H1 (cell line): ENCODE measurements at regions not wholly inside any gene's neighbourhood (a gene's known extent, or its start where the extent isn't known, plus 50 kb on each side); places are given as distances from the start of the nearest gene placed in this dataset.

Source experiments
- CTCF ChIA-PET: fragments of 300-600 bp; sonication (Branson Sonifier 250); formaldehyde crosslinking; loops from one replicate; lab custom pipeline; 2021; ENCODE audit not compliant: partially characterized antibody; lab: Charles Lee
- POLR2A ChIA-PET: fragments of 300-600 bp; sonication (Branson Sonifier 250); formaldehyde crosslinking; loops from one replicate; lab custom pipeline; 2021; ENCODE audit warnings: inconsistent platforms; ENCODE audit not compliant: partially characterized antibody; lab: Charles Lee
- DNase-seq, 2 experiments: peaks; one replicate each; pipeline versions ENCODE4 v3.0.0 to v3.0.0-alpha.2; 2010 to 2022; ENCODE audit warnings: low spot score in 2 of 2, low read depth in 1 of 2, mixed read lengths in 1 of 2
- FAIRE-seq: peaks from 2 replicates; lab custom pipeline; 2011; peaks lifted over from hg19 to GRCh38; lab: Jason Lieb, UNC
- H2AFZ ChIP-seq: 2 replicates; pipeline ENCODE4 v1.8.1; 2012; ENCODE audit warnings: low read length, inconsistent platforms
- H2AK5ac ChIP-seq: 2 replicates; pipeline ENCODE4 v1.6.1; 2013; ENCODE audit warnings: low read depth, low read length
- H2BK120ac ChIP-seq: replicated peaks from 2 replicates; pipeline ENCODE3; 2013; ENCODE audit warnings: low read depth, low read length, inconsistent platforms
- H2BK12ac ChIP-seq: 2 replicates; pipeline ENCODE4 v1.6.1; 2013; ENCODE audit warnings: low read depth, low read length
- H2BK15ac ChIP-seq: 2 replicates; pipeline ENCODE4 v1.6.1; 2013; ENCODE audit warnings: low read length
- H2BK20ac ChIP-seq: 2 replicates; pipeline ENCODE4 v1.6.1; 2013; ENCODE audit warnings: low read length
- H2BK5ac ChIP-seq: 2 replicates; pipeline ENCODE4 v1.6.1; 2013; ENCODE audit warnings: low read depth, low read length
- H3K14ac ChIP-seq: 2 replicates; pipeline ENCODE4 v1.6.1; 2013; ENCODE audit warnings: inconsistent platforms; ENCODE audit not compliant: insufficient read length
- H3K18ac ChIP-seq: 2 replicates; pipeline ENCODE4 v1.6.1; 2013; ENCODE audit warnings: low read length; ENCODE audit errors: extremely low read depth
- H3K23ac ChIP-seq: 2 replicates; pipeline ENCODE4 v1.6.1; 2013; ENCODE audit warnings: inconsistent platforms; ENCODE audit not compliant: insufficient read length
- H3K23me2 ChIP-seq: 2 replicates; pipeline ENCODE4 v1.6.1; 2013; ENCODE audit warnings: low read depth, low read length
- H3K27ac ChIP-seq: 2 replicates; pipeline ENCODE4 v1.6.1; 2011; ENCODE audit warnings: low read depth, low read length, inconsistent platforms
- H3K27me3 ChIP-seq, 4 experiments: replicated peaks in 1 of 4; 1 replicate in 1 of 4; 2 replicates in 3 of 4; pipeline versions ENCODE4 v1.6.1 to v1.8.1; 2011 to 2013; ENCODE audit warnings: low read length in 3 of 4, mild to moderate bottlenecking in 3 of 4, inconsistent platforms in 2 of 4, mixed read lengths in 2 of 4, moderate library complexity in 1 of 4; ENCODE audit not compliant: control insufficient read depth in 3 of 4, insufficient read depth in 3 of 4; ENCODE audit errors: extremely low read depth in 1 of 4
- H3K36me3 ChIP-seq, 4 experiments: 2 replicates each; pipeline versions ENCODE4 v1.6.1 to v1.8.1; 2011 to 2013; ENCODE audit warnings: mild to moderate bottlenecking in 4 of 4, low read length in 3 of 4, moderate library complexity in 2 of 4, control low read depth in 1 of 4, inconsistent platforms in 1 of 4; ENCODE audit not compliant: insufficient read depth in 4 of 4, control insufficient read depth in 2 of 4
- H3K4ac ChIP-seq: replicated peaks from 2 replicates; pipeline ENCODE3; 2013; ENCODE audit warnings: low read length, low read depth, mixed read lengths, inconsistent platforms; ENCODE audit not compliant: insufficient read length
- H3K4me1 ChIP-seq, 4 experiments: replicated peaks in 1 of 4; 1 replicate in 1 of 4; 2 replicates in 3 of 4; pipeline versions ENCODE4 v1.6.1 to v1.8.1; 2011 to 2013; ENCODE audit warnings: low read length in 3 of 4, inconsistent platforms in 2 of 4, mixed read lengths in 1 of 4; ENCODE audit not compliant: insufficient read depth in 4 of 4, control insufficient read depth in 3 of 4
- H3K4me2 ChIP-seq, 2 experiments: 2 replicates each; pipeline versions ENCODE4 v1.6.1 to v1.8.1; 2011 to 2013; ENCODE audit warnings: low read depth in 2 of 2, low read length in 2 of 2, control low read depth in 1 of 2, inconsistent platforms in 1 of 2, mild to moderate bottlenecking in 1 of 2; ENCODE audit not compliant: insufficient read depth in 1 of 2
- H3K4me3 ChIP-seq, 4 experiments: fragments of 200-600, 300-600 bp in 1 of 4; sonication (generic), shearing (Covaris generic), sonication (Bioruptor Twin) in 1 of 4; 2 replicates each; pipeline versions ENCODE4 v1.5.1 to v1.8.1; 2011 to 2016; ENCODE audit warnings: low read length in 4 of 4, low read depth in 3 of 4, control low read depth in 2 of 4, inconsistent platforms in 2 of 4, mild to moderate bottlenecking in 2 of 4, mixed read lengths in 1 of 4, moderate library complexity in 1 of 4; ENCODE audit not compliant: insufficient read depth in 2 of 4; ENCODE audit errors: extremely low read depth in 1 of 4
- H3K56ac ChIP-seq: replicated peaks from 2 replicates; pipeline ENCODE3; 2013; ENCODE audit warnings: low read depth, mild to moderate bottlenecking, mixed read lengths, low read length, inconsistent platforms; ENCODE audit not compliant: insufficient read length
- H3K79me1 ChIP-seq: 2 replicates; pipeline ENCODE4 v1.6.1; 2013; ENCODE audit warnings: low read depth, low read length, control low read depth
- H3K79me2 ChIP-seq, 2 experiments: 2 replicates each; pipeline versions ENCODE4 v1.6.1 to v1.8.1; 2012 to 2013; ENCODE audit warnings: low read length in 2 of 2, mild to moderate bottlenecking in 2 of 2, inconsistent platforms in 1 of 2; ENCODE audit not compliant: insufficient read depth in 2 of 2, control insufficient read depth in 1 of 2
- H3K9ac ChIP-seq, 4 experiments: replicated peaks in 1 of 4; 1 replicate in 1 of 4; 2 replicates in 3 of 4; pipeline versions ENCODE4 v1.6.1 to v1.8.1; 2011 to 2013; ENCODE audit warnings: low read depth in 3 of 4, low read length in 3 of 4, control low read depth in 2 of 4, mild to moderate bottlenecking in 2 of 4, moderate library complexity in 2 of 4, inconsistent platforms in 1 of 4; ENCODE audit errors: extremely low read depth in 1 of 4
- H3K9me3 ChIP-seq, 2 experiments: 2 replicates each; pipeline versions ENCODE4 v1.6.1 to v1.8.1; 2012 to 2013; ENCODE audit warnings: mild to moderate bottlenecking in 2 of 2, moderate library complexity in 2 of 2, control low read depth in 1 of 2, inconsistent platforms in 1 of 2, low read depth in 1 of 2, low read length in 1 of 2, mixed read lengths in 1 of 2; ENCODE audit not compliant: insufficient read depth in 2 of 2
- H4K20me1 ChIP-seq, 2 experiments: replicated peaks in 1 of 2; 2 replicates each; pipeline versions ENCODE3 to v1.8.1; 2011 to 2013; ENCODE audit warnings: inconsistent platforms in 2 of 2, low read length in 2 of 2, mild to moderate bottlenecking in 1 of 2; ENCODE audit not compliant: insufficient read depth in 2 of 2, control insufficient read depth in 1 of 2
- H4K5ac ChIP-seq: 2 replicates; pipeline ENCODE4 v1.6.1; 2013; ENCODE audit warnings: low read length, low read depth, mixed read lengths, inconsistent platforms; ENCODE audit not compliant: insufficient read length
- H4K8ac ChIP-seq: 2 replicates; pipeline ENCODE4 v1.8.0; 2013; ENCODE audit warnings: mild to moderate bottlenecking, moderate library complexity, low read length, inconsistent platforms; ENCODE audit not compliant: insufficient read depth; ENCODE audit errors: extremely low read depth
- H4K91ac ChIP-seq: replicated peaks from 2 replicates; pipeline ENCODE3; 2013; ENCODE audit warnings: low read length, mixed read lengths, inconsistent platforms; ENCODE audit not compliant: insufficient read length
- BRCA1 ChIP-seq: IDR thresholded peaks from 2 replicates; pipeline ENCODE4 v1.6.1; 2012; ENCODE audit warnings: low read depth, low read length, improper control_type of control experiment
- CHD1 ChIP-seq: IDR thresholded peaks from 2 replicates; pipeline ENCODE4 v1.6.1; 2012; ENCODE audit warnings: low read depth, low read length, improper control_type of control experiment
- EGR1 ChIP-seq: IDR thresholded peaks from 2 replicates; pipeline ENCODE4 v1.6.1; 2011; ENCODE audit warnings: low read depth, low read length, borderline replicate concordance
- FOSL1 ChIP-seq: IDR thresholded peaks from 2 replicates; pipeline ENCODE4 v1.6.1; 2011; ENCODE audit warnings: mild to moderate bottlenecking, low read depth, low read length, moderate library complexity; ENCODE audit not compliant: insufficient read depth
- KDM4A ChIP-seq: IDR thresholded peaks from one replicate; pipeline ENCODE4 v1.7.1; 2012; ENCODE audit warnings: low read depth, mild to moderate bottlenecking, moderate library complexity, low read length, inconsistent platforms; ENCODE audit not compliant: severe bottlenecking
- KDM5A ChIP-seq: fragments of 200-600 bp; IDR thresholded peaks from 2 replicates; pipeline ENCODE4 v1.7.1; 2012; ENCODE audit warnings: mild to moderate bottlenecking, low read length, inconsistent platforms, mixed read lengths
- NANOG ChIP-seq: IDR thresholded peaks from 2 replicates; pipeline ENCODE4 v1.6.1; 2011; ENCODE audit warnings: low read length, low read depth, mild to moderate bottlenecking, inconsistent platforms; ENCODE audit not compliant: insufficient read depth, poor library complexity, severe bottlenecking
- POLR2AphosphoS5 ChIP-seq: IDR thresholded peaks from 2 replicates; pipeline ENCODE4 v1.6.1; 2011; ENCODE audit warnings: low read depth, low read length
- RBBP5 ChIP-seq: IDR thresholded peaks from 2 replicates; pipeline ENCODE4 v1.7.1; 2012; ENCODE audit warnings: low read depth, mild to moderate bottlenecking, inconsistent platforms, low read length, moderate library complexity, borderline replicate concordance
- RNF2 ChIP-seq: fragments of 200-900, 300-1000 bp; sonication (generic); IDR thresholded peaks from 2 replicates; pipeline ENCODE4 v1.7.1; 2016; ENCODE audit warnings: borderline replicate concordance, low read depth, mild to moderate bottlenecking, antibody characterized with exemption, low read length; ENCODE audit not compliant: poor library complexity, severe bottlenecking; ENCODE audit errors: missing control alignments
- SP4 ChIP-seq: IDR thresholded peaks from 2 replicates; pipeline ENCODE4 v1.6.1; 2012; ENCODE audit warnings: low read length, inconsistent platforms
- SUZ12 ChIP-seq: fragments of 200-600 bp; sonication (generic); IDR thresholded peaks from 2 replicates; pipeline ENCODE4 v1.6.1; 2012; ENCODE audit warnings: mild to moderate bottlenecking, inconsistent platforms, low read length, moderate library complexity, mixed read lengths
- TAF1 ChIP-seq: IDR thresholded peaks from 2 replicates; pipeline ENCODE4 v1.6.1; 2011; ENCODE audit warnings: mild to moderate bottlenecking, low read depth, low read length
- WGBS, 2 experiments: shearing (Covaris generic) in 1 of 2; methylation state at CpG; one replicate each; pipeline versions ENCODE4 v1.1.6 to v1.1.7; 2013 to 2015; ENCODE audit warnings: low lambda C conversion rate in 2 of 2, mixed read lengths in 2 of 2, inconsistent platforms in 1 of 2, low coverage in 1 of 2, missing lambda C conversion rate in 1 of 2; ENCODE audit not compliant: insufficient replicate concordance in 2 of 2, insufficient coverage in 1 of 2, insufficient read length in 1 of 2; ENCODE audit errors: extremely low coverage in 1 of 2, missing lambda C conversion rate in 1 of 2; 5-methylcytosine and 5-hydroxymethylcytosine counted together
- TF ChIP-seq, protein P1 (sequence below): IDR thresholded peaks from 2 replicates; pipeline ENCODE4 v1.6.1; 2011; ENCODE audit warnings: low read depth, mild to moderate bottlenecking, low read length; ENCODE audit not compliant: insufficient read depth

DNA sequence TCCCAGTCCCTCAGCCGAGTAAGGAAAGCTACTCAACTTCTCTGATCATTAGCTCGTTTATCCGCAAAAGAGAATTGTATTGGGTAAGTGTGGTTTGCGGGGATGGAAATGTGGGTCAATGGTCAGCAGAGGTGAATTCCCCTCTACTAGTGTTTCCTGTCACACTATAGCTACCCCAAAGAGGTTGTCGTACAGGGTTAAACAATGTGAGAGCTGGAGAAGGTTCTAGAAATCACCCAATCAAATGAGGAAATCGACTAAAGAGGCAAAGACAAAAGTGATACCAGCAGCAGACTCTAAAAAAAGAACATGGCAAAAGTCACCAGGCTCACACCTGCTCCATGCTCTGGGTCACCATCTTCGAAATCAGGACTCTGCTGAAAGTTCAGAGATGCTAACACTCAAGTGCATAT lies 144.7 kb upstream of the ITGA4 start:
- no peak overlapping the region for H3K4me3 ChIP-seq
- no peak overlapping the region for H3K4ac ChIP-seq
- ChIA-PET POLR2A (interaction anchor here (1.5 kb wide), 1 partner anchor 8 kb away, joined by 6 read pairs; no protein-coding TSS in a partner anchor), CTCF (interaction anchor here (0.6 to 1.6 kb wide), 4 partner anchors 12 to 1022 kb away, joined by 3 to 4 read pairs (median 3); partner anchors contain the start of gene ITGA4)
- WGBS, 2 experiments: 85% methylated on average over 7 of the region's 7 CpGs; no CpG with 5 or more reads in 1 of the 2 experiments
- H3K27me3 ChIP-seq: no peaks in the 10 kb centered on the region
- no peak overlapping the region for H3K23ac ChIP-seq
- peak overlapping the region; percentile 28; the same call in 1 of the 2 replicates for H2AFZ ChIP-seq
- no peak overlapping the region for H2BK5ac ChIP-seq
- H4K91ac ChIP-seq: no peak overlapping the region
- H3K79me2 ChIP-seq: no peaks in the 10 kb centered on the region
- H3K9me3 ChIP-seq: no peaks in the 10 kb centered on the region
- H3K9ac ChIP-seq: no peak overlapping the region
- H2BK15ac ChIP-seq: no peak overlapping the region
- no peak overlapping the region for H3K27ac ChIP-seq
- DNase-seq: no peak
- no peaks in the 10 kb centered on the region for H3K4me1 ChIP-seq
- H3K23me2 ChIP-seq: no peaks in the 10 kb centered on the region
- no peak overlapping the region for H3K4me2 ChIP-seq
- H2BK12ac ChIP-seq: no peak overlapping the region
- no peaks in the 10 kb centered on the region for H3K36me3 ChIP-seq
- no peak overlapping the region for H3K18ac ChIP-seq
- H4K5ac ChIP-seq: no peak overlapping the region
- no peaks in the 10 kb centered on the region for H4K20me1 ChIP-seq
- no peak for FAIRE-seq
- H3K14ac ChIP-seq: no peak overlapping the region
- H3K79me1 ChIP-seq: no peaks in the 10 kb centered on the region
- H4K8ac ChIP-seq: no peak overlapping the region
- no peak overlapping the region for H2BK120ac ChIP-seq
- H2BK20ac ChIP-seq: no peak overlapping the region
- H3K56ac ChIP-seq: no peak overlapping the region
- no peak overlapping the region for H2AK5ac ChIP-seq
- TF ChIP-seq RNF2 (no peak), CHD1 (no peak), FOSL1 (no peak), BRCA1 (no peak), TAF1 (no peak), RBBP5 (no peak), SP4 (no peak), KDM4A (no peak), SUZ12 (no peak), EGR1 (no peak), NANOG (no peak), KDM5A (no peak), POLR2AphosphoS5 (no peak)
- TF ChIP-seq, protein P1, sequence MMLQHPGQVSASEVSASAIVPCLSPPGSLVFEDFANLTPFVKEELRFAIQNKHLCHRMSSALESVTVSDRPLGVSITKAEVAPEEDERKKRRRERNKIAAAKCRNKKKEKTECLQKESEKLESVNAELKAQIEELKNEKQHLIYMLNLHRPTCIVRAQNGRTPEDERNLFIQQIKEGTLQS: no peak
